GM18867 (cell line): ENCODE measurements at regions not wholly inside any gene's neighbourhood (a gene's known extent, or its start where the extent isn't known, plus 50 kb on each side); places are given as distances from the start of the nearest gene placed in this dataset.
A peak's percentile ranks its signal among the peaks of the same experiment; 100 is the strongest.
"Not testable (repeated sequence)": the region's sequence is repeated elsewhere in the genome, so short reads cannot be mapped to it uniquely, and the experiment has no call there.

Experiments
- ATAC-seq: cut with Tn5 transposase; IDR thresholded peaks from one replicate; pipeline ENCODE4 v1.9.1; 2021; ENCODE audit warnings: mild to moderate bottlenecking, moderate library complexity; ENCODE audit not compliant: unreplicated experiment

DNA sequence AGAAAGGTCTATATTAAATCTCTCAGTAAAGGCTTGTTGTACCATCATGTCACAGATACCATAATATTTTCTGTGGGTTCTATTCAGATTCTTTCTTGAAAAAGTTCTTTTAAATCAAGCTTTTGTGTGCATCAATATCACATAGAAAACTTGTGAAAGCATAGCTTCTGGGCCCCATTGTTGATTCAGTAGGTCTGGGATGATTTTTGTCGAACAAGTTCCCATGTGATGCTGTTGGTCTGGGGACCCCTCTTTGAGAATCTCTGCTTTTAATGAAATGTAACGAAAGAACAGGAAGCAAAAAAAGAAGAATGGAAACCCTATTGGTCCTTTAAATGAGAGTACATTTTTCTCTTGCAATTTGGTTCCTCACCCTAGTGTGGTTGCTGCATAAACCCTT, 597.7 kb upstream of the CITED2 start:
- ATAC-seq: no peak

DNA sequence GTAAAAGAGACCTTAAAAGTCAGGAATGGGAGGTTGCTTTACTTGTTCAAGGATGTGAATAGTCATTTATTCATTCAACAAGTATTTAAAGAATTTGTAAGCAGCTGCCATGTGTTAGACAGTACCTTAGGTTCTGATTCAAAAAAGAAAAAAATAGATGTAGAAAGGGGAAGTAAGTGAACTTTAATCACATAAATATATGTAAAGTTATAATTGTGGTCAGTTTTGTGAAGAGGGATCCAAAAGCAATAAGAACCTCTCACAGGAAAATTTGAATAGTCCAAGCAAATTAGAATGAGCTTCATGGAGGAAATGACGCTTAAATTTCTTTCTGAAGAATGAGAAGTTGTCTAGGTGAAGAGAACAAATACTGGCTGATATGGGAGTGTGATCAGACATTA, 596.1 kb upstream of the CITED2 start:
- no peak for ATAC-seq

DNA sequence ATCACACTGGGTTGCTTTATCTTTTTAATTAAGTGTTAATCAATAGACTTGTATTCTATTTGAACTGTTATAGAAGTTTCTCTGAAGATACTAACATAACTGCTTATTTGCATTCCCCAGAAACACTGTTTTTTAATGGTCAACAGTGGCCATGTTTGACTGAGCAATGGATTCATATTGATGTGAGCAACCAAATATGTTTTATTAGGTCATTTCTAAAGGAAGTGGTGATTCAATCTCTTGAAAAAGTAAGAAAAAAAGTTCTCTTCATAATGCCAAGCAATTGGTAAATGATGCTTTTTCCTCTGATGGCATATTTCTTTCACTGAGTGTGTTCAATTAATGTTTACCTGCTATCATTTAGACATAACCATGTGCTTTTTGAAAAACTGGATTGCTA, 593.0 kb upstream of the CITED2 start:
- ATAC-seq: no peak

DNA sequence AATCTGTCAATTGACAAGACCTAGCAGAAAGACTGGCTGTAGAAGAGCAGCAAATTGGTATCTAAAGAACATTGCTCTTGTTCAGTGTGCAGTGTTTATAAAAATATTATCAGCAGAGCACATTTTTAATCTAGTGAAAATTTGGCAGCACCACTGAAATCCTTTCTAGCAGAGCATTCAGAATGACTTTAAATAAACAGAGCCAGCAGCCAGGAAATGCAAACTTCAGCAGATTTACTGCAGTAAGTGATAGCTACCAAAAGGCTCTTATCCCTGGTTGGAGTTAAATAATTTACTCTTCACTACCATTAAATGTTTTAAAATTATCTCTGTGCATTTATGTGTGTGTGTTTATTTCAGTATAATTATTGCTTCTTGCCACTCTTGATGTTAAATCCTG, 590.9 kb upstream of the CITED2 start:
- no peak for ATAC-seq

DNA sequence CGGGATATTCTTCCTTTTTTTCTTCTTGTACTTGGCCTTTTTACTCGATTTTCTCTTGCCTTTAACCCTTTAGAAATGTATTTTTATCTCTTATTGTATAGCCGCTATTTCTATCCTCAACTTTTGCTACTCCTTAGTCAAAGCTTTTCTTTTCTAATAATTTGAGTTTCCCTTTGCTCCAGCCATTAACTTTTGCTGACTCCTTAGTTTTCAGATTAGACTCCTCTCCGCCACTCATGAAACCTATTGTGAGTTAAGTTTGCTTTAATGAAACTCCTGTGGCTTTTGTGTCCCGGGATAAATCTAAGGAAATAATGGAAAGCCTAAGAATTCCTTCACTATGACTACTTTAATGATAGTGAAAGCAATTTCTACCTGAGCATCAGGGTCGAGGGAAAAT, 590.3 kb upstream of the CITED2 start:
- no peak for ATAC-seq

DNA sequence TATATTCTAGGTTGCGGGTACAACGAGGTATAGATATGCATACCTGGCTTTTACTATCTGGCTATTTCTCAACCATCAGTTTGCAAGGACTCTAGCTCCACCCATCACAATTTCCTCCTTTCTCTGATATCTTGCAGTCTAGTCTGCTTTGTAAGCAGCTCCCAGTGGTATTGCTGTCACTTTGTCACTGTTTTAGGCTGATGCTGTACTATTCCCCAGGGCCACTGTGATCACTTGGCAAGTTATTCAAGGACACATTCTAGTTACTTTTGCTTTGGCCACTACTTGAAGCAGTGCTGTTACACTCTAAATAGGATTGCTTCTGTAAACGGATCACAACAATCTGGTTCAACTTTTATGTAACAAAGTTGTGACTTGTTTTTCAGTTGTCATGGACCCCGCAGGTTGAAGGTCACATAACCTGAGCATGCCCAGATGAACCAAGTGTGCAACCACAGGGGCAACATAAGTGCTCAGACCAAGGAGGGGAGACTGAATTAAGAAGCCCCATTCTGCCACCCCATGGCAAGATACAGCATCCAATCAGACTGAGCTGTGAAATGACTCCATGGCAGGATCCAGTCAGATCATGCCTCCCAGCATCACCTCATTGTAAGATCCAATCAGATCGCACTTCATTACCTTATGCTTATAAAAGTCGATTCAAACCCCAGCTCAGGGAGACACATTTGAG, 588.4 kb upstream of the CITED2 start:
- peak; percentile 59 for ATAC-seq

DNA sequence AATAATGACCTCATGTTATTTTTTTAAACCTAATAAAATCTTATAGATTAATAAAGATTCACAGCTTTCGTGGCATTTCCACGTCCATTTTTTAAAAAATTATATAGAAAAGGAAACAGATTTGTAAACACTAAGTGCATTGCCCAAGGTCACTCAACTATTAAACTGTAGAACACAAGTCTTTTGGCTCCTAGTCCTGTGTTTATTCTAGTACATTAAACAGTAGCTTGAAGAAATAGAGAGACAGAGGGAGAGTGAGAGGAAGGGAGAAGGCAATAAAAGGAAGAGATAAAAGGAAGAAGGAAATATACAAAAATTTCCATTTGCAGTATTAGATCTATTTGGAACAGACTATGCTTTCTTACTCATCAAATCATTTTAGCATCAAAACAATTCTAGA, 586.7 kb upstream of the CITED2 start:
- no peak for ATAC-seq

DNA sequence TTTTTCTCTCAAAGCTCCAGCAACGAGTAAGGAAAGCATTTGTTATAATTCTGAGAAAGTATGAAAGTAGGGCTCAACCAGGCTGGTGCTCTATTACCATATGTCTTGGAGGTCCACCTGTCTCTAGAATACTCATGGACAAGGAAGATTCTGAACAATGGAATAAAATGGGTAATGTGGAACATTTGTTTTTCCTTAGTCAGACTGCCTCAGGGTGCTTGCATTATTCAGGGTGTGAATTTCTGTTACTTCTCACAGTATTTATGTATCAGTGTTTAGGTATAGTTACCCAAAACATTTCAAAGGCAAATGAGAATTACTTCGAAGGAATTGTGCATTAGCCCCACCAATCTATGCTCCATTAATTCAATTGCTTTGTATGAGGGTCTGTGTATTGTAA, 586.2 kb upstream of the CITED2 start:
- ATAC-seq: no peak

DNA sequence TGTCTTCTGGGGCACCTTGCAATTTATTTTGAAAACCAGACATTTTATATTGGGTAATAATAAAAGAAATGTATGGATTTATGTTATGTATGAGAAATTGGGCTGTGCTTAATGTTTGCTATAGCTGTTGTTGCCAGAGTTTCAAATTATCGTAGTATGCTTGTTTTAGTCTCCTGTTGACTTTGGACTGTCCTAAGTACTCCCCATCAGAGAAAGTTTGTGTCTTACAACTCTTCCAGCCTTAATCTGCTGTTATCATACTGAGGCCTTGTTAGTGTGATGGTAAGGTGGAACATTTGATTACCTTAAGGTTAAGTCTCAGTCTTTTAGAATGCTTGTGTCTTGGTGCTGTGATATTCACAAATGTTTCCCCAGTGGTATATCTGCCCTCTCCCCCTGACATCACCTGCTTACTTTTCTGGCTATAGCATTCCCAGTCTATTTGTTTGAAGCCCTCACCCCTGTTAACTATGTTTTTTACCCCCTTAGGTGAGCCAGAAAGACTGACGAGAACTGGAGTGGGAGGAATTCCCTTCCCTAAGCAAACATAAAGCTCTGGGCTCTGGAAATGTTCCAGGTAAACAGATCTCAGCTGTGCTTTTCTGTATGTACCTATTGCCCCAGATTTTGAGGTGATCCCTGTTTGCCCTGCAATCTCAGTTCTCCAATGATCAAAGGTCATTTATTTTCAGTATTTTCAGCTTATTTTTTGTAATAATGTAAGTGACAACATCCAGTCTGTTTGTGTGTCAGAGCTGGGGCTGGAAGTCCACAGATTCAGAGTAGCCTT, 581.1 kb upstream of the CITED2 start:
- ATAC-seq: no peak

DNA sequence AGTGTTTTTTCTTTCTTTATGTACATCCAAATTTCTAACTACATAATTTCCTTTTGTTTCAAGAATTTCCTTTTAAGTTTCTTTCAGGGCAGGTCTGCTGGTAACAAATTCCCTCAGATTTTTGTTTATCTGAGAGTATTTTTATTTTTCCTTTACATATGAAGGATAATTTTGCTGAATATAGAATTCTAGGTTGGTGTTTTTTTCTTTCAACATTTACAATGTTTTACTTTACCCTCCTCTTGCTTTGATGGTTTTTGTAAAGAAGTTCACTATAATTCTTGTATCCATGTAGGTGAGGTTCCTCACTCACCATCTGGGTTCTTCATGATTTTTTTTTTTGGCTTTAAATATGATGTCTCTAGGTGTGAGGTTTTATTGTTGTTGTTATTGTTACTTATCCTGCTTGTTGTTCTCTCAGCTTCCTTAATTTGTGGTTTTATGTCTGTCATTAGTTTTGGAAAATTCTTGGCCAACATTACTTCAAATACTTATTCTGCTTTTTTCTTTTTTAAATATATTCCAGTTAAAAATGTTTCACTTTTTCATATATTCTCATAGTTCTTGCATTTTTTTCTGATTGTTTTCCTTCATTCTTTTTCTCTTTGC, 580.1 kb upstream of the CITED2 start:
- no peak for ATAC-seq

DNA sequence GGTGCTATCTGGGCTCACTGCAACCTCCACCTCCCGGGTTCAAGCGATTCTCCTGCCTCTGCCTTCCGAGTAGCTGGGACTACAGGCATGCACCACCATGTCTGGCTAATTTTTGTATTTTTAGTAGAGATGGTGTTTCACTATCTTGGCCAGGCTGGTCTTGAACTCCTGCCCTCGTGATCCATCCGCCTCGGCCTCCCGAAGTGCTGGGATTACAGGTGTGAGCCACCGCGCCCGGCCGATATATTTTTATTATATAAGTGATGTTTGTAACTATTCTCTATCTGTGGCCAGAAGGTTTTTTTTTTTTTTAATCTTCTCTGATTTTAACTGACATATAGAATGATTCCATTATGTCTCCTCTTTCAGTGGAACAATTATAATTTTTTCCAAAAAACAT, 579.3 kb upstream of the CITED2 start:
- ATAC-seq: not testable (repeated sequence)

DNA sequence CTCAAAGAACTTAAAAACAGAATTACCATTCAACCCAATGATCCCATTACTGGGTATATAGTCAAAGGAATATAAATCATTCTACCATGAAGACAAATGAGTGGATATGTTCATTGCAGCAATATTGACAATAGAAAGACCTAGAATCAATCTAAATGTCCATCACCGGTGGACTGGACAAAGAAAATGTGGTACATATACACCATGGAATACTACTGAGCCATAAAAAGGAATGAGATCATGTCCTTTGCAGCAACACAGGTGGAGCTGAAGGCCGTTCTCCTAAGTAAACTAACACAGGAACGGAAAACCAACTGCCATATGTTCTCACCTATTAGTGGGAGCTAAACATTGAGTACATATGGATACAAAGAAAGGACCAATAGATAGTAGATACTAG, 576.7 kb upstream of the CITED2 start:
- no peak for ATAC-seq

DNA sequence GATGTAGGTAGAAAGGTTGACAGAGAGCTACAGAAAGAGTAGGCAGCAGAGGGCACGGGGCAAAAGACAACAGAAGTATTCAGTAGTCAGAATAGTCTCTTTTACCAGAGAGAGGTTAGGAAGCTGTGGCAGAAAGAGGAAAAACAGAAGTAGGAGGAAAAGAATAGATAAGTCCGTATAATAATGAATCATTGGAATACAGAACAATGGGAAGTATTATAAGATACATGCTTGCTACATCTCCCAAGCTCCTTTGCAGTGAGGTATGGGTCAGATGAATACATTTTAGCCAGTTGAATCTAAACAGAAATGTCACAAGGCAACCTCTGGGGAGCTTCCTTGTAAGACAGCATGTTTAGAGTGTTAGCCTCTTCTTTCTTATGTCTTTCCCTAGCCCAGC, 570.5 kb upstream of the CITED2 start:
- ATAC-seq: no peak

DNA sequence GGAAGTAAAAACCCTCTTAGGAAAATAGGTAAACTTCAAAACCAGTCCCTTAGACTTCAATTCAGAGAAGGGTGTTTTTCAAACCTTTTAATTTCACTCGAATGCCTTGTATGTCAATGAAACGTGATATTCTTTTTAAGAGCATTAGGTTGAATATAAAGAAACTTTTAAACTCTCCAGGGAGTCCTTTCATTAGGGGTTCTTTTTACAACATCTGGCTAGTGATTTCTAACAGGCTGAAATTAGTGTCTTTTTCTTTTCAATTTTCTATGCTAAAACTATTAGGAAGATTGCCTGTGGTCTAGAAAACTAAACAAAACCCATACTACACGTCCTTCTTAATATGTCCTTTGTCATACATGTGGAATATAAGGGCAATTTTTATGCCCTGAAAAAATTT, 569.7 kb upstream of the CITED2 start:
- no peak for ATAC-seq

DNA sequence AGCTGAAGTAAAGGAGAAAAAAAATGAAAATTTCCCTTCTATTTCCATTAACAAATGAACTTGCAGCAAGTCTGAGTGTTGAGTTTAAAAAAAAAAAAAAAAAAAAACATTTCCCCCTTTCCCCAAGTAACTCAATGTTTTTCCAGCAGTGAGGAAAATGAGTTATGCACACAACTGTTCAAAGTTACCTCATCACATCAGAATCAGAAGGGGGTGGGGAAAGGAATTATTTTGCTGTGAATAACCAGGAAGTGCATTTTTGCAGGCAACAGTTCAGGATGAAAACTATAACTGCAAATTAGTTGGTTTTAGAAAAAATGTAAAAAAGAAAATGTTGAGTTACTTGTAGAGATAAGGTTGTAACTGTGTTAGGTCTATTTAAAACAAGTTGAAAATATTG, 568.9 kb upstream of the CITED2 start:
- no peak for ATAC-seq

DNA sequence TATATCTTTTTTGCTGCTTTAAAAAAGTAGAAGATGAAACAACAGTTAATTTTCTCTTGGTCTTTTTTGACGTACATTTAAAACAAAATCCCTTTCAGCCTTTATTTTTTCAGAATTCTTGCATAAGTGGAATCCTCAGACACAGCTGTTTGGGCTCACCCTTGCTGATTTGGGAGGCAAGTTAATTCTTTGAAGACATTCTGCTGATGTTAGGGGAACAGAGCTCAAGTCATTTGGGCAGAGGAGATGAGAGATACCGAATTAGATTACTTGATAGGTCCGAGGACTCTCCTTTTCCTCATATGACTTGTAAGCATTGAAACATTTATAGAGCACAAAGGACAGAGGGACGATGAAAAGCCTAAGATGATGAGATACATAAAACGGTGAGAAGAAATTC, 567.9 kb upstream of the CITED2 start:
- no peak for ATAC-seq

DNA sequence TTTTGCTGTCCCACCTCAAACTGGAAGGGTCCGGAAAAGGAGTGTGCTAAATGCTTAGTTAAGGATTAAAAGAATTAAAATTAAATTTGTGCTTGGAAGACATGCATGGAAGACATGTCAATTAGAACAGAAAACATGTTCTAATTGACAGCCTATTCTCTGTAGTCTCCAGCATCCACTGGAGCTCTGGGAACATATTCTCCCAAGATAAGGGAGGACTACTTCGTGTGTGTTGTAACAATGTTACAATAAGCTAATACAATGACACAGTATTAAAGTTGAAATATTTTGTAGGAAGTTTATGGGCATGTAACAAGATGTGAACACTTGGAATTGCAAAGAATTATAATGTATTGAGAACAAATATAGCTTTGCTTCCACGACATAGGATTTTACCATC, 567.4 kb upstream of the CITED2 start:
- no peak for ATAC-seq

DNA sequence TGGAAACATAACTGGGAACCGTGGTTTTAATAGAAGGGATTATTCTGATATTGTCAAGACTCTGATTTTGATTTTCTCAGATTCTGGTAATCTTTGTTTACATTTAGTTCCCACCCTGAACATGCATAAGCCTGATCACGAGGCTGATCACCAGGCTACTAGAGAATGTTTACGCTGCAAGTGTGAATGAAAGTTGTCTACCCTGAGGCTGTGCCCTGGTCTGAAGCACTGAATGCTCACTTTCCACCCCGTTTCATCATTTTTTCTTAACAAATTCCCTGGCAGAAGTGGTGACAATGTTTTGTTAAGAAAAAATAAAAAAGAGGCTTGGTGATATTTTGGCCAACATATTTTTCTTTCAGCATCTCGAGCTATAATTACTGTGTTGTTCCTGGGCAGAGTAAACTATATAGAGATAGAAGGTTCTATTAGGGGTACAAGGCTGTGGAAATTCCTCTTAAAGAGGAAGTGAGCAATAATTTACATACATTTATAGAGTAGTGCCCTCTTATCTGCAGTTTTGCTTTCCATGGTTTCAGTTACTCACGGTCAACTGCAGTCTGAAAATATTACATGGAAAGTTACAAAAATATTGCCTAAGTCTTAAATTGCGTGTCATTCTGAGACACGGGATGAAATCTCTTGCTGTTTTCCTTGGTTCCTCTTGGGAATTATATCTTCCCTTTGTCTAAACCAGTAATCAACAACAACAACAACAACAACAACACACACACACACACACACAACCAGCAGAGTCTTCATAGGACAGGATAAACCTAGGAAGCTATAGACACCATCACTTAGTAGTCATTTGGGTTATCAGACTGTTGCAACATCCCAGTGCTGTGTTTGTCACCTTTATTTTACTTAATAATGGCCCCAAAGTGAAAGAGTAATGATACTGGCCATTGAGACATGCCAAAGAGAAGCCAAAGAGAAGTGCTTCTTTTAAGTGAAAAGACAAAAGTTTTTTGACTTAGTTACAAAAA, 566.6 kb upstream of the CITED2 start:
- ATAC-seq: peak; percentile 96

DNA sequence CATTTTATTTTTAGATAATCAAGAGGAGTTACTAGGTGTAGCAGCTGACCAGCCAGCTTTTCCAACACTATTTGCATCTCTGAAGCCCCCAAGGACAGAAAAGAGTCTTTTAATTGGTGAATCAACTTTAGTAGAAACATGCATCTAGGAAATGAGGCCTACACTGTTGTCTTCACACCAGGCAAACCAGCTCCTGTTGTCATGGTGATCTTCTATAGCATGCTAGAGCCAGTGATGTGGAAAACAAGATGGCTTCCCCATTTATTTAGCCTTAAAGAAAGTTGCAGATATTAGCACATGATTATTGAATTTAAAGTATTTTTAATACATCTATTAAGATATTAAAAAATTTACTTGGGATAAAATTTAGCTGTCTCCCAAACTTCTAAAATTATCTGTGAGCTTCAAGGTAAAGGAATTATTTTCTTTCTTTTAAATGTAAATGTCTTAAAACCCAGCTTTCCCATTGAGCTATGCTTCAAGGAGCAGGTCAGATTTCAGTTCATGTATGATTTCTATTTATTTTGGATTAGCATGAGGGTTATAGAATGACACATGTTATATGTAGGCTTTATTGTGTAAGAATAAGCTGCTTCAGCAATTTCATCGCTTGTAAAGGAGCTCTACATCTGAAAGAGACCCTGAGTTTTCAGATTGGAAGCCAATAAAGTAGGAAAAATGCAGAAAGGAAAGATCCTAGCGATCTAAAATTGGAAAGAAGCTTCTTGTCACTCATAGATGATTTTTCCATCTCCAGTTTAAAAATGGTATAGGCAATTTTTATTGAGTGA, 564.9 kb upstream of the CITED2 start:
- peak; percentile 37 for ATAC-seq

DNA sequence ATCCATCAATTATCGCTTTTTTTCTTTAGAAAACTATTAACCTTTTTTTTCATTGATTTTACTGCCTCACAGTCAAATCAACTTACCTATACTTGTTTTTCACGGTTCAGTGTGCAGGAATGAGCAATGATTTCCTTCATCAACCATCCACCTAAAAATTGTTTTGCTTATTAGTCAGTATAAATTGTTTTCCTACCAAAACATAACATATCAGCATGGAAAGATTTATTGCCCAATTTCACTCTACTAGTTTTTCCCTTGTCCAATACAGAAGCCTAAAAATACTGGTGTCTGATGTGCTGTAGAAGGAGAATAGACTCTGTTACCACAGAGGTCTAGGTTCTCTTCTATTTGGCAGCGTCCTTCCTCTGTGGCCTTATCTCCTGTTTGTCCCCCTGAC, 558.2 kb upstream of the CITED2 start:
- no peak for ATAC-seq
